SK-N-SH treated with all-trans-retinoic acid at 6 μM for 48 hours (cell line): ENCODE measurements at regions not wholly inside any gene's neighbourhood (a gene's known extent, or its start where the extent isn't known, plus 50 kb on each side); places are given as distances from the start of the nearest gene placed in this dataset.

Experiments used
- ESRRG ChIP-seq: fragments of 250-450 bp; sonication (Bioruptor Pico); IDR thresholded peaks from 2 replicates; pipeline ENCODE4 v1.6.1; 2021; ENCODE audit warnings: mild to moderate bottlenecking
- RARB ChIP-seq: fragments of 250-450 bp; sonication (Bioruptor Pico); IDR thresholded peaks from 2 replicates; pipeline ENCODE4 v1.8.0; 2021; ENCODE audit warnings: mild to moderate bottlenecking, moderate library complexity
- SNAI2 ChIP-seq: fragments of 250-450 bp; sonication (Bioruptor Pico); IDR thresholded peaks from 2 replicates; pipeline ENCODE4 v1.5.0; 2020; ENCODE audit warnings: mild to moderate bottlenecking, moderate library complexity
- ZFP3 ChIP-seq: fragments of 250-450 bp; sonication (Bioruptor Pico); IDR thresholded peaks from 2 replicates; pipeline ENCODE4 v1.5.0; 2020; ENCODE audit warnings: mild to moderate bottlenecking, moderate library complexity
- TF ChIP-seq, protein P1 (sequence below): fragments of 250-450 bp; sonication (Bioruptor Pico); IDR thresholded peaks from 2 replicates; pipeline ENCODE4 v1.5.1; 2020; ENCODE audit warnings: low read depth, mild to moderate bottlenecking, moderate library complexity

DNA sequence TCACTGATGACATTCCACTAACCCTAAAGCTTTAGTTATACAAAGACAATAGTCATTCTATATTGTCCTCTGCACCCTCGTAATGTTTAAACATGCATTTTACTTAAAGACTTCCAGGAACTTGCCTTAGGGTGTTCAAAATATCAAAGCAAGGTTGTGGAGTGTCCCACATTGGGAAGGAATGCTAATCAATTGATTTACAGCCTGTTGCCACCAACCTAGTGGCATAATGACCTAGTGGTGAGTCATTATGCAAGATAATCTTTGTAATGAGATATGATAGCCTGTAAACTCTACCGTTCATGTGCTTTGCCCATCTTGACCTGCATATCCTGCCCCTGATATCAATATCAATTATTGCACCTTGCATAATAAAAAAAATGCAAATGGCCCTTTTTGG, 542.9 kb downstream of the CDH9 start:
- TF ChIP-seq SNAI2: no peak
- no peak for TF ChIP-seq ZFP3 (CRISPR knock-in tag)
- TF ChIP-seq RARB: no peak
- no peak for TF ChIP-seq ESRRG (CRISPR knock-in tag)
- TF ChIP-seq, protein P1, sequence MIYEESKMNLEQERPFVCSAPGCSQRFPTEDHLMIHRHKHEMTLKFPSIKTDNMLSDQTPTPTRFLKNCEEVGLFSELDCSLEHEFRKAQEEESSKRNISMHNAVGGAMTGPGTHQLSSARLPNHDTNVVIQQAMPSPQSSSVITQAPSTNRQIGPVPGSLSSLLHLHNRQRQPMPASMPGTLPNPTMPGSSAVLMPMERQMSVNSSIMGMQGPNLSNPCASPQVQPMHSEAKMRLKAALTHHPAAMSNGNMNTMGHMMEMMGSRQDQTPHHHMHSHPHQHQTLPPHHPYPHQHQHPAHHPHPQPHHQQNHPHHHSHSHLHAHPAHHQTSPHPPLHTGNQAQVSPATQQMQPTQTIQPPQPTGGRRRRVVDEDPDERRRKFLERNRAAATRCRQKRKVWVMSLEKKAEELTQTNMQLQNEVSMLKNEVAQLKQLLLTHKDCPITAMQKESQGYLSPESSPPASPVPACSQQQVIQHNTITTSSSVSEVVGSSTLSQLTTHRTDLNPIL: no peak
